Stimulated activated CD8-positive, alpha-beta memory T cell treated with anti-CD3 and anti-CD28 coated beads, Interleukin-2, amount 100 ng/mL, for 1 hour (primary cell): ENCODE measurements at regions not wholly inside any gene's neighbourhood (a gene's known extent, or its start where the extent isn't known, plus 50 kb on each side); places are given as distances from the start of the nearest gene placed in this dataset.

Source experiments
- DNase-seq, 2 donors: peaks; one replicate each; pipeline ENCODE4 v3.0.0-alpha.2; 2020; ENCODE audit warnings: low read depth in 2 of 2

- DNase-seq = no peak
Observed at GRCh38 chr6:145233955-145234354, 501.4 kb downstream of the EPM2A start.

GRCh38 chr6:145235207-145235606 lies 500.1 kb downstream of the EPM2A start:
- DNase-seq = no peak

DNA sequence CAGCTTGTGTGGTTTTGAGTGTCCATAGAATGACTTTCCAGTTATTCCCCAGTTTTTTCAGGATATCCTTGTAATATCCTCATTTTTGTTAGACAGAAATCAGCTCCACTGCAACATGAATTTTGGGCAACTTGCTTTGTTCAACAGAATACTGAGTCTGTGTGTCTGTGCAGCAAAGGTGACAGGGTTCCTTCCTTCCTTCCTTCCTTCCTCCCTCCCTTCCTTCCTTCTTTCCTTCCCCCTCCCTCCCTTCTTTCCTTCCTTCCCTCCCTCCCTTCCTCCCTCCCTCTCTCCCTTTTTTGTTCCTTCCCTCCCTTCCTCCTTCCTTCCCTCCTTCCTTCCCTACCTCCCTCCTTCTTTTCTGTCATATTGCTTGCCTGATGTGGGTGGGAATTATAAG lies 496.5 kb downstream of the EPM2A start:
- DNase-seq = no peak

GRCh38 chr6:145241039-145241438 lies 494.3 kb downstream of the EPM2A start:
- no peak for DNase-seq

- DNase-seq = no peak
Observed at GRCh38 chr6:145241721-145242120, 493.6 kb downstream of the EPM2A start.

DNA sequence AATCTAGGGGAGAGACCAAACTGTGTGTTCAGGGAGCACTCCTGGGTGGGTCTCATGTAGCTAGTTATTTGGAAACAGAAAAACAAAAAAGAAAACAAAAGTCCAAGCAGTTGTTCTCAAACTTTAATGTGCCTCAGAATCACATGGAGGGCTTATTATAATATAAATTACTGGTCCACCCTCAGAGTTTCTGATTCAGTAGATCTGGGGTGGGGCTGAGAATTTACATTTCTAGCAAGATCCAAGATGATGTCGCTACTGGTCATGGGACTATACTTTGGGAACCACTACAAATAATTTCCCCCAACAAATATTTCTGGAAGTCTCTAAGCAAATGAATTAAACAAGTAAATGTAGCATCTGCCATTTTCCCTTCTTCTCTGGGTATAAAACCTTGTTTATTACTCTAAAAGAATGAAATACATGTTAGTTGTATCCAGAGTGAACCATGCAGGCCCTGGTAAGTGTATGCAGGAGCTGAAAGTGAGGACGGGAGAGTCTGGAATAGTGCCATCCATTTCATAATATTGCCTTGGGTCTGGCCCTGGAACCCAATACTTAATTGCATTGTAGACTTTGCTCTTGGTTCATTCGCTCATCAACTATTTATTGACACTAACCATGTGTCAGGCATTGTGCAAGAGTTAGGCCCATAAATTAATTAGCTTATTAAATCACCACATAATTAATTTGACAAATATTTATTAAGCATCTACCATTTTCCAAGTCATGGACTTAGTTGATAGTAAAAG lies 490.8 kb downstream of the EPM2A start:
- DNase-seq = no peak

DNA sequence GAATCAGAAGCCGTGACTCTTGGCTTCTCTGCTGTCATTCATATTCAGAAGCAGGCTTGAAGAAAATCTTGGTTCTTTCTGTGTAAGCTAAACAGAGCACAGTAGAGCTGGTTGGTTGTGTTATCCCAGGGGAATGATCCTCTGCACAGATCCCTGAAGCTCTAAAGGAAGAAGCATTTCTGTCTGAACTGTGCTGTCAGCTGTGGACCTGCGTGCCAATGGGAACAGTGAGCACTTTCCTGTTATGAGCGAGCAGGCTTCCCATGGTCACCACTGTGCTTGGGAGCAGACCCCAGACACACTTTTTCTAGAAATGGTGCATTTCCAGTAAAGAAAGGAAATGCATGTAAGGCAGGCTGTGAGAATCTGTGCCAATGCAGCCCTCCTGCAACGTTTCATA lies 490.2 kb downstream of the EPM2A start:
- no peak for DNase-seq

DNA sequence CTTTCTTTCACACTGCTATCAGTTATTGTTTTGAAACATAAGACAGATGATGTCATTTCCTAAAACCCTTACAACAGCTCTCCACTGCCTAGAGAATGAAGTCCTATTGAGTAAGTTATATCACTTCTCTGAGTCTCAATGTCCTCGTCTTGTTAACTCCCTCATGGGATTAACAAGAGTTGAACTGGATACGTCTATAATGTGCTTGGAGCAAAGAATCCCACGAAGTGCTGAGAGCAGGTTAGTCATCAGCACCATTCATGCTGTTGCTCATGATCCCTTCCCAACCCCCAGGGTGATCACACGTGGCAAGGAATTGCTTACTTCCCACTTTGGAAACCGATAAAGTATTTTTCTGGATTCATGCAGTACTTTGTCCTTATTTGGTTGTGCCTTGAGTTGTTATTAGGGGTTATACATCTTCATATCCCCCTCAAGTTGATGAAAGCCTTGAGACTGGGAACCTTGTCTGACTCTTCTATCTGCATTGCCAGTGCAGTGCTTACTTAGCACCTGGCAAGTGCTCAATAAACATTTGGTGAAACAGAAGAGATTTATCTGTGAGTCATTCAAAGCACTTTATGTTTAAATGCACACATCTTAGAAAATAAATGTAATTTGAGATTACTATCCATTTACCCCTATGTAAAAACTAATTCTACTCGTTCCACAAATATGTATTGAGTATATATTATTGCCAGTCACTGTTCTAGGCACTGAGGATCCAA lies 487.5 kb downstream of the EPM2A start:
- DNase-seq = no peak

DNA sequence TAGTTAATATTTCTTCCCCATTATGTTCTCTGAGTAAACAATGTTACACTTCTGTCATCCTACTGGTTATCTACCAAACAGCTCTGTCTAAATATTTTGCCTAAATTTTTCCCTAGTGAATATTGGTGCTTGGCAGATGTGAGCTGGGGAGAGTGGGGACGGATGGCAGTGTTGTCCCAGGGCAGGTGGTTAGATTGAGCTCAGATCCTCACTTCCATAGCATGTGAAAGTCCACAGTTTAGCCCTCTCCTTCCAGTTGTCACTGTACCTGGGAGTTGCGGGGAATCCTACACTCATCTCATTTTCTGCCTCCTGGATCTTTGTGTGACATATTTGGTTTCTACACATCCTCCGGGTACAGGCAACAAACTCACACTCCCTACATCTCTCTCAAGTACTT lies 484.9 kb downstream of the EPM2A start:
- DNase-seq = no peak

GRCh38 chr6:145252737-145253136 lies 482.6 kb downstream of the EPM2A start:
- no peak for DNase-seq

GRCh38 chr6:145254649-145255401 lies 480.5 kb downstream of the EPM2A start:
- DNase-seq = no peak

DNA sequence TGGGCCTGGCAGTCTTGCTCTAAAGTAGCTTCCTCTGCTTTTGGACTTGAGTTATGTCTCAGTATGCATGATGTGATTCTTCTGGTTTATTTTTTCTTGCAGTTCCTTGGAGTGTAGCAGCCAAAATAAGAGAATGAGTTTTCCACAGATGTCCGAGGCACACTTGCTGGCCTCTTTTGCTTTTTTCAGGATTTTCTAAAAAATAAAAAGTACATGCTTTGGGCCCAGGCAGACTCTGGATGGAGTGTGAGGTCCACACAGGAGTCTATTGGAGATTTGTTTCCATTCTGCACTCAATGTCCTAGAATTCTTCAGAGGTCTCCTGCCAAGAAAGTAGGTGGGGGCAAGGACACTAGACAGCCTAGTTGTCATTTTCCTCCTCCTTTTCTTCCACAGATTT lies 477.6 kb downstream of the EPM2A start:
- no peak for DNase-seq

GRCh38 chr6:145258122-145258521 lies 477.2 kb downstream of the EPM2A start:
- no peak for DNase-seq

DNA sequence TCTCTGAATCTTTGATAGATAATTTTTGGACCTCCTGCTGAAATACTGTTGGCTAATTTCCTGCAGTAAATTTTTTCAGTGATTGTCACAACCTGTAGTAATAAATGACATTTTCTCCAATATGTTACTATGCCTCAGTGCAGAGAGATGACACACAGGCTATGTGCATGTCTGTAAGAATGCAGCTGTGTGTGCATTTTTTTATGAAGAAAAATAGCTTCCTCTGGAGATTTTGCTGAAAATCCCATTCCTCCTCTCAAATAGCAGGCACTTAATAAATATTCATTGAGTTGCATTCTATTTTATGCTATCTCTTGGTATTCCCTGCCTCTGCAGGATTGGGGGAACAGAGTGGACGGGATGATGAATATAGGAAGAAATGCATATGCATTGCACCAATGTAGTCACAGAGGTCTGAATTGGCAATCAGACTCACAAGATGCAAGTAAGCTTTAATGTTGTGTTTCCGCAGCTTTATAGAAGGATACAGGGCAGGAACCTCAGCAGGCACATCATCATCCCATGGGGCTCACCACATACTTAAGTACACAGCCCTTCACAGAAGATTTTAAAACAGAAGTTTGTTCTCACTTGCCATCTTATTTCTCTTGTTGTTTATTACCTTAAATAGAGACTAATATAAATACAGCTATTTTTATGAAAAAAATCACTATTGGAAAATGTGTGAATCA lies 474.7 kb downstream of the EPM2A start:
- DNase-seq = no peak

- no peak for DNase-seq
Observed at GRCh38 chr6:145261758-145262157, 473.6 kb downstream of the EPM2A start.

GRCh38 chr6:145262771-145263170 lies 472.5 kb downstream of the EPM2A start:
- DNase-seq = no peak

DNA sequence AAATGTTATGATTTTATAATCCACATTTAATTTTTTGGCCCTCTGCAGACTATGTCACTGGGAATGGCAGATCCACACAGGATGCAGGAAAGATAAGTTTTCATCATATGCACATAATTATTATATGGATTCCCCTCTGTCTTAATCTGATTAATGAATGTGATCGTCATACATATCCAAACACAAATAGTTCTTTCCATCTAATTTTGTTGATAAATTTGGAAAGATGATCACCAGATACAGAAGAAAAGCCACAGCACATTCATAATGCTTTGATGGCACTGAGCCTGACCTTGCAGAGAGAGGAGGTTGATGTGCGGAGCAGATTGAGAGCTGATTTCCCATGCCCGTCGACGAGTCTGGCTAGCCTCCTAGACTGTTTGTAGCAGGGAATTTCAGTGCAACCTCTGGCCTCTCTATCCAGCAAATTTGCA lies 471.5 kb downstream of the EPM2A start:
- no peak for DNase-seq

- no peak for DNase-seq
Observed at GRCh38 chr6:145266432-145267075, 468.8 kb downstream of the EPM2A start.

DNA sequence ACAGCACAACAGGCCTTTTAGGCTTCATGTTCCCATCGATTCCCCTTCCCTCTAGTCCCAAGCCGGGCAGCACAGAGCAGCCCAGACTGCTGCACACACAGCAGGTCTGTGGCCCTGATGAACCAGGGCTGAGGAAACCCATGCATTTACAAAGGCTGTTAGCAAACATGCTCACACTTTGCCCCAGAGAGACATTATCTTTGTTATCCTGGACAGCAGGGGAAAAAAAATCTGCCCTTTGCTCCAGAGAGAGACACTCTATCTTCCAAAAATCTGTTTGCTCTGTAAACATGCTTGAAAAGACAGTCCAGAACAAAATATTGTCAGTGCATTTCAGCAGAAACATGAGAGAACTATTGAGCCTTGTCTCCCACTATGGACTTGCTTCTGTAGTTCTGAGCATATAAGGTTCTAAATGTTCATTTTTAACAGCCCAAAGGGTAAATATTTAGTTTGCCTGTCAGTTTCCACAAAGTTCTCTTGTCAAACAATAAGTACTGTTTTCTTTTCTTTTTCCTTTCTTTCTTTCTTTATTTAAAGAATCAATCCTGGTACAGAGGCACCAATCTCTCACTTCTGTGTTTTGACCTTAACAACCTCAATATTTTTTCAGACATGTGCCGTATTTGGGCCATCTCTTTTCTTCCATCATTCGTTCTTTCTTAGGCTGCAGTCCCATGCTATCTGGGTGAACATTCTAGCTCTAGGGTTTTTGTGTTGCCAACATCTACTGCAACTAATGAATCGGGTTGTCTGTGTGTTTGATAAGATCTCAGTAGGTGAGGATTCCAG lies 468.0 kb downstream of the EPM2A start:
- DNase-seq = no peak

GRCh38 chr6:145270464-145270863 lies 464.9 kb downstream of the EPM2A start:
- no peak for DNase-seq

DNA sequence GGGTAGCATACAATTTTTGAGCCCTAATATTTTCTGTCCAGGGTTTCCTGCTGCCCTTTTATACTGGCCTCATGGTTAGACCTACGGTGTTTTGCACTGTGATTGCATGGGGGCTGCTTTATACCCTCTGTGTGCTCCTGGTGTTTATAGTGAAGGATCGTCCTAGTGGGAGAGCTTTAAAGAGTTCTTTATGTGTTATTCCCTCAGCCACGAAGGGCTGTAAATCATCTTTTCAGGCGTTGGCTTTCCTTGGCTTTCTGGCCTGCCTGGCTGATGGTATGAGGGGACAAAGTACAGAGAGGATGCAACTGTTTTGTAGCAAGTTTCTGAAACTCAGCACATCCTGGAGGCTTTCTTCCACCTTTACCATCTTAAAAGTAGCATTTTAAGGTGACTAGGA lies 464.3 kb downstream of the EPM2A start:
- no peak for DNase-seq
